ENCODE measurements at regions not wholly inside any gene's neighbourhood (a gene's known extent, or its start where the extent isn't known, plus 50 kb on each side); places are given as distances from the start of the nearest gene placed in this dataset.

DNA sequence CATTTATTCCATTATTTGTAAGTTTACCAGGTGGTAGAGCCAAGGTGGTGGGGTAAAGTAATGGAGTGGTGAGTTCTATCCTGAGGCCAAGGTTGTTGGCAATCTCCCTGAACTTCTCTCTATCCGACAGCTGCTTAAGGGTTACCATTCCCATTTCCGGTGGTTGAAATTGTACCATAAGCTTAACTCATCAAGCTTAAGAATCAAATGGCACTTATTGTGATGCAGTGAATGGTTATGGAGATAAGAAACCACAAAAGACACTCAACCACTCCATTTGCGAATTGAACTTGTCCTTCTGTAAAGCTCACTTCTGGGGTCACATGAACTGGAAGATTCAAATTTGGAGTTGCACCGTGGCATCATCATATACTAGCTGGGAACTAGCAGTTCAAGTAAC is 287.4 kb upstream of the SLCO3A1 start:
- TF ChIP-seq POLR2A (IDR thresholded peaks at IDR 0.05) (no peak), POLR2AphosphoS5 (IDR thresholded peaks at IDR 0.05) (no peak)

All from gastroesophageal sphincter (tissue), 2 donors.